Neural progenitor cell (in vitro differentiated cells): ENCODE measurements at regions not wholly inside any gene's neighbourhood (a gene's known extent, or its start where the extent isn't known, plus 50 kb on each side); places are given as distances from the start of the nearest gene placed in this dataset.

Experiments used
- CTCF ChIP-seq: fragments of 200-600 bp; sonication (generic); IDR thresholded peaks from 2 replicates; pipeline ENCODE4 v1.5.1; 2017; ENCODE audit warnings: antibody characterized with exemption, mild to moderate bottlenecking
- EZH2 ChIP-seq: fragments of 200-600 bp; sonication (generic); IDR thresholded peaks from 2 replicates; pipeline ENCODE4 v1.6.1; 2017; ENCODE audit warnings: antibody characterized with exemption, mild to moderate bottlenecking, moderate library complexity

DNA sequence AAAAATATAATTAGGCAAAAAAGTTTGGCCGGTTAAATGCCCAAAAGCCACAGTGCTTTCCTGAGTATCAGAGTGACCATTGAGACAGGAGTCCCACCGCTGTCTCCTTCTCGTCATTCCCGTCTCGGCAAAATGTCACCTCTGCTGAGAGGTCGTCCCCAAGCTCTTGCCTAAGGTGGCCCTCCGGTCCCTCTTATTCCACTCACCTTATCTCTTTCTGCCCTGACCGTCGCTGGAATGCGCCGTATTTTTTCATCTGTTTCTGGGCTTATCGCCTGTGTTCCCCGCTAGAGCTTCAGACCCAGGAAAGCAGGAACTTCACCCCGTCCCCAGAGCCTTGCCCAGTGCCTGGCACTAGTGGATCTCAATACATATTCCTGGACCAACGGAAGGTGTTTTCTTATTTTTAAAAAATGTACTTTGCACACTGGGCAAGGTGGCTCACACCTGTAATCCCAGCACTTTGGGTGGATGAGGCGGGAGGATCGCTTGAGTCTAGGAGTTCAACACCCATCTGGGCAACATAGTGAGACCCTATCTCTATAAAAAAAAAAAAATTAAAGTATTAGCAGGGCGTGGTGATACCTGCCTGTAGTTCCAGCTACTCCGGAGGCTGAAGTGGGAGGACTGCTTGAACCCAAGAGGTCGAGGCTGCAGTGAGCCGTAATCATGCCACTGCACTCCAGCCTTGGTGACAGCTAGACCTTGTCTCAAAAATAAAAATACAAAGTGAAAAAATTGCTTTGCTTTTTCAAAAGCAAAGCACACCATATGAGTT lies 122.8 kb upstream of the PTPN1 start:
- no peak for TF ChIP-seq CTCF
- TF ChIP-seq EZH2: no peak
